ENCODE measurements at regions not wholly inside any gene's neighbourhood (a gene's known extent, or its start where the extent isn't known, plus 50 kb on each side); places are given as distances from the start of the nearest gene placed in this dataset.

- no peak for TF ChIP-seq POLR2A (IDR thresholded peaks at IDR 0.05)
- TF ChIP-seq, protein P1, sequence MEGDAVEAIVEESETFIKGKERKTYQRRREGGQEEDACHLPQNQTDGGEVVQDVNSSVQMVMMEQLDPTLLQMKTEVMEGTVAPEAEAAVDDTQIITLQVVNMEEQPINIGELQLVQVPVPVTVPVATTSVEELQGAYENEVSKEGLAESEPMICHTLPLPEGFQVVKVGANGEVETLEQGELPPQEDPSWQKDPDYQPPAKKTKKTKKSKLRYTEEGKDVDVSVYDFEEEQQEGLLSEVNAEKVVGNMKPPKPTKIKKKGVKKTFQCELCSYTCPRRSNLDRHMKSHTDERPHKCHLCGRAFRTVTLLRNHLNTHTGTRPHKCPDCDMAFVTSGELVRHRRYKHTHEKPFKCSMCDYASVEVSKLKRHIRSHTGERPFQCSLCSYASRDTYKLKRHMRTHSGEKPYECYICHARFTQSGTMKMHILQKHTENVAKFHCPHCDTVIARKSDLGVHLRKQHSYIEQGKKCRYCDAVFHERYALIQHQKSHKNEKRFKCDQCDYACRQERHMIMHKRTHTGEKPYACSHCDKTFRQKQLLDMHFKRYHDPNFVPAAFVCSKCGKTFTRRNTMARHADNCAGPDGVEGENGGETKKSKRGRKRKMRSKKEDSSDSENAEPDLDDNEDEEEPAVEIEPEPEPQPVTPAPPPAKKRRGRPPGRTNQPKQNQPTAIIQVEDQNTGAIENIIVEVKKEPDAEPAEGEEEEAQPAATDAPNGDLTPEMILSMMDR (IDR thresholded peaks at IDR 0.05), result no peak
These were observed 671.9 kb downstream of the TRIML1 start for GRCh38 chr4:188811121-188811520.
